Astrocyte (in vitro differentiated cells and primary cell): ENCODE measurements at regions not wholly inside any gene's neighbourhood (a gene's known extent, or its start where the extent isn't known, plus 50 kb on each side); places are given as distances from the start of the nearest gene placed in this dataset.

ENCODE experiments used
- DNase-seq: peaks from one replicate; pipeline ENCODE4 v3.0.0-alpha.2; 2010; ENCODE audit warnings: low read depth
- FAIRE-seq: peaks from 2 replicates; lab custom pipeline; 2011; peaks lifted over from hg19 to GRCh38; lab: Jason Lieb, UNC
- H2AFZ ChIP-seq: 2 replicates; pipeline ENCODE4 v1.6.0; 2012; ENCODE audit warnings: low read depth, low read length, inconsistent platforms
- H3K27ac ChIP-seq: 2 replicates; pipeline ENCODE4 v1.5.1; 2011; ENCODE audit warnings: low read depth, low read length, inconsistent platforms
- H3K27me3 ChIP-seq: 2 replicates; pipeline ENCODE4 v1.6.0; 2011; ENCODE audit warnings: low read length, inconsistent platforms; ENCODE audit not compliant: insufficient read depth
- H3K36me3 ChIP-seq: 2 replicates; pipeline ENCODE4 v1.5.1; 2011; ENCODE audit warnings: low read length, inconsistent platforms; ENCODE audit not compliant: insufficient read depth
- H3K4me1 ChIP-seq: 2 replicates; pipeline ENCODE4 v1.5.1; 2011; ENCODE audit warnings: low read length, inconsistent platforms; ENCODE audit not compliant: insufficient read depth
- H3K4me2 ChIP-seq: 2 replicates; pipeline ENCODE4 v1.6.0; 2012; ENCODE audit warnings: low read length, inconsistent platforms
- H3K4me3 ChIP-seq: 2 replicates; pipeline ENCODE4 v1.5.1; 2011; ENCODE audit warnings: low read depth, mild to moderate bottlenecking, low read length, inconsistent platforms; ENCODE audit not compliant: insufficient read depth
- H3K79me2 ChIP-seq: 2 replicates; pipeline ENCODE4 v1.6.0; 2012; ENCODE audit warnings: mild to moderate bottlenecking, low read length, inconsistent platforms; ENCODE audit not compliant: insufficient read depth
- H3K9ac ChIP-seq: 2 replicates; pipeline ENCODE4 v1.6.0; 2012; ENCODE audit warnings: mild to moderate bottlenecking, low read length, inconsistent platforms
- H3K9me3 ChIP-seq: 2 replicates; pipeline ENCODE4 v1.5.1; 2012; ENCODE audit warnings: low read depth, mild to moderate bottlenecking, low read length, inconsistent platforms; ENCODE audit not compliant: insufficient read depth
- H4K20me1 ChIP-seq: 2 replicates; pipeline ENCODE4 v1.6.0; 2012; ENCODE audit warnings: low read length, inconsistent platforms; ENCODE audit not compliant: insufficient read depth
- H3K27ac Mint-ChIP-seq: one replicate; pipeline ENCODE4 v1.8.0; 2021; ENCODE audit warnings: mild to moderate bottlenecking, mixed read lengths; ENCODE audit not compliant: unreplicated experiment
- H3K27me3 Mint-ChIP-seq: one replicate; pipeline ENCODE4 v1.8.0; 2021; ENCODE audit warnings: low read depth, mixed read lengths; ENCODE audit not compliant: unreplicated experiment
- H3K36me3 Mint-ChIP-seq: one replicate; pipeline ENCODE4 v1.8.0; 2021; ENCODE audit warnings: low read depth, mixed read lengths; ENCODE audit not compliant: unreplicated experiment
- H3K4me1 Mint-ChIP-seq: one replicate; pipeline ENCODE4 v1.8.0; 2021; ENCODE audit warnings: low read depth, mixed read lengths; ENCODE audit not compliant: unreplicated experiment
- H3K4me3 Mint-ChIP-seq: one replicate; pipeline ENCODE4 v1.8.0; 2021; ENCODE audit warnings: mild to moderate bottlenecking, moderate library complexity, mixed read lengths; ENCODE audit not compliant: unreplicated experiment
- H3K9me3 Mint-ChIP-seq: one replicate; pipeline ENCODE4 v1.8.0; 2021; ENCODE audit warnings: mild to moderate bottlenecking, mixed read lengths; ENCODE audit not compliant: unreplicated experiment
- CTCF ChIP-seq: IDR thresholded peaks from 2 replicates; pipeline ENCODE4 v1.5.1; 2011; ENCODE audit warnings: low read depth, mild to moderate bottlenecking, inconsistent platforms, low read length, moderate library complexity; ENCODE audit not compliant: insufficient read depth
- EZH2 ChIP-seq: IDR thresholded peaks from 2 replicates; pipeline ENCODE4 v1.6.1; 2012; ENCODE audit warnings: mild to moderate bottlenecking, low read length, inconsistent platforms; ENCODE audit not compliant: insufficient read depth

DNA sequence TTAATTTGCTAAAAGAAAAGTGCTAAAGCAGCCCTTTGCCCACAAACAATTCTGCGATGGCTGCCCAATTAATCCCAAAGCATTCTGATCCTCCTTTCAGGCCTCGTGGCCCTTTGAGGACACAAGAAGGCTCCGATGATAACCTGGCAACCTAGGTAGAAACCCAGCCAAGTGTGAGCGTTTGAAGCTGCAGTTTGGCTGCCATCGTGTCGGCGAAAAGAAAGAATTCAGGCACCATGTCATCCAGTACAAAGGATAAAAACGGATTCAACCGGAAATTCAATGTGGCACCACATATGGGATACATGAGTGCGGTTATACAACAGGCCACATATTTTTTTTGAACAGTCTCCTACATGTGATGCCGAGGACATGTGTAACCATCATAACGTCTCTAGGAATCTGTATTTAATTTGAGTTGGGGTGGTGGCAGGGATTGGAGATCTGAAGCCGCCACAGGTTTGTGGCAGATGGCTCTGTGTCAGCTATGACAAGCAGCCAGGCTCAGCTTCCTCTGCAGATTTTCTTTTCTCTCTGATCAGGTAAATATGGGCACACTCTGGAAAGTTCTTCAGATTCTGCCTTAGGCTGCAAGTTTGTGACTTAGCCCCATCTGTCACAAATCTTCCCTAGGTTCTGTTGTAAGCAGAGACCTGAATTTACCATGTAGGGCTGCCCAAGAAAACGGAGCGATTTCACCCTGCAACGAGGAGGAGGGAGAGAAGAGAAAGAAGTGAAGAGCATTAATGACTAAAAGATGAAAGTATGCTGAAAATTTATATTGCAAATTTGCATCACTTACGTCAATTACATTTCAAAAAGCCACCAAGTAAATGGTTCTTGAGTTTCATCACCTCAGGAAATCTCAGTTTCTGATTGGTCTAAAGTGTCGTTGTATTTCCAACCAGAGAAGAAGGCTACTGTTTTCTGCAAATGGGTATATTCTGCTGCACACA is 573.2 kb downstream of the ZEB2 start:
- Histone ChIP-seq H3K4me3 (no peak overlapping the region), H4K20me1 (no peaks in the 10 kb centered on the region), H3K79me2 (no peaks in the 10 kb centered on the region), H3K9ac (no peak overlapping the region), H2AFZ (no peak overlapping the region), H3K9me3 (no peaks in the 10 kb centered on the region), H3K4me2 (no peak overlapping the region), H3K4me1 (no peaks in the 10 kb centered on the region), H3K27ac (no peak overlapping the region), H3K36me3 (no peaks in the 10 kb centered on the region), H3K27me3 (no peaks in the 10 kb centered on the region)
- FAIRE-seq (peak; percentile 83), DNase-seq (no peak)
- no peak overlapping the region for H3K27ac Mint-ChIP-seq
- H3K9me3 Mint-ChIP-seq: peaks cover 5% of the 10 kb centered on the region
- peaks cover 5% of the 10 kb centered on the region for H3K36me3 Mint-ChIP-seq
- no peaks in the 10 kb centered on the region for H3K27me3 Mint-ChIP-seq
- peaks cover 9% of the 10 kb centered on the region for H3K4me1 Mint-ChIP-seq
- no peak overlapping the region for H3K4me3 Mint-ChIP-seq
- TF ChIP-seq EZH2: no peak
- TF ChIP-seq CTCF: no peak

DNA sequence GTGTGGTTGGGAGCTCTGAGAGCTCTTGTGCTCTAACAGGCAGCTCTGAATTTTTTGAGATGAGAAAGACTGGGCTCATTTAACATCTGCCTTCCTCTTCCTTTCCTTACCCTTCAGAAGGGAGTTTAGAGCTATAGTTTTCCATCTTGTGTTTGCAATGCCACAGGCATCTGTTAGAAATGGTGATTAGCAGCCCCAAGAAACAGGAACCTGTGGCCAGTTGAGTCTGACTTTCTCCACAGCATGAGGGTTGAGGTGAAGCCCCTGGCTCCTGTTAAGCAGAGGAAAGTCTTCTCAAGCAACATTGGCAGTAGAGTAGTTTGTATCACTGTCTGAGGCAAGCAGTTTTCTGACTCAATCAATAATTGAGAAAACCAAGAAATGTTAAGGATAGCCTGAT is 577.4 kb downstream of the ZEB2 start:
- Histone ChIP-seq H3K4me2 (no peak overlapping the region), H3K4me3 (no peak overlapping the region), H3K27ac (no peak overlapping the region), H3K9ac (no peak overlapping the region), H3K9me3 (no peaks in the 10 kb centered on the region), H3K4me1 (peaks cover 2% of the 10 kb centered on the region), H3K27me3 (no peaks in the 10 kb centered on the region), H3K36me3 (no peaks in the 10 kb centered on the region), H2AFZ (no peak overlapping the region), H4K20me1 (no peaks in the 10 kb centered on the region), H3K79me2 (no peaks in the 10 kb centered on the region)
- peaks cover 7% of the 10 kb centered on the region for H3K4me1 Mint-ChIP-seq
- DNase-seq: no peak
- H3K27ac Mint-ChIP-seq: no peak overlapping the region
- H3K27me3 Mint-ChIP-seq: peaks cover 7% of the 10 kb centered on the region
- H3K36me3 Mint-ChIP-seq: peaks cover 5% of the 10 kb centered on the region
- no peak for FAIRE-seq
- TF ChIP-seq EZH2 (no peak), CTCF (no peak)
- no peak overlapping the region for H3K4me3 Mint-ChIP-seq
- peaks cover 5% of the 10 kb centered on the region for H3K9me3 Mint-ChIP-seq

DNA sequence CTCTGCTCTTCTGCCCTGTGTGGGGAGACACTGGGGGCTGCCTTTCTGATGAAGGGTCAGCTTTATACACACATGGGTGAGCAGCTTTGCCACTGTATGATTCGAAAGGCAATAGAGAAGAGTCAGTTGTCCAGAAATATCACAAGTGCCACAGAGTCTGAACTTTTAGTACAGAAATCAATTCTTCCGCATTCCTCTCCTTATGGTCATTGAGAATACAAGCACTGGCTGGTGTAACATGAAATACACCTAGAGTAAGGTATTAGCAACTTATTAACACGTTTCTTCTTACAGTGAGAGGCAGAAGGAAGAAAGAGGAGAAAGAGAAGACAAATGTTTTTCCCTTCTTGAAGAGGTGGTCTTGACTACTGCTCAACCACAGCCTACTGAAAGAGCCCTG is 579.2 kb downstream of the ZEB2 start:
- H3K4me3 Mint-ChIP-seq: no peak overlapping the region
- Histone ChIP-seq H3K4me2 (no peak overlapping the region), H3K27me3 (no peaks in the 10 kb centered on the region), H3K27ac (no peak overlapping the region), H3K9ac (no peak overlapping the region), H3K36me3 (no peaks in the 10 kb centered on the region), H3K9me3 (no peaks in the 10 kb centered on the region), H3K79me2 (no peaks in the 10 kb centered on the region), H4K20me1 (no peaks in the 10 kb centered on the region), H2AFZ (no peak overlapping the region), H3K4me3 (no peak overlapping the region), H3K4me1 (peaks cover 4% of the 10 kb centered on the region)
- H3K27ac Mint-ChIP-seq: no peak overlapping the region
- H3K4me1 Mint-ChIP-seq: peaks cover 7% of the 10 kb centered on the region
- H3K9me3 Mint-ChIP-seq: peaks cover 7% of the 10 kb centered on the region
- DNase-seq (no peak), FAIRE-seq (no peak)
- peaks cover 3% of the 10 kb centered on the region for H3K36me3 Mint-ChIP-seq
- TF ChIP-seq EZH2: no peak
- peaks cover 11% of the 10 kb centered on the region for H3K27me3 Mint-ChIP-seq
